A549 (cell line): ENCODE measurements at regions not wholly inside any gene's neighbourhood (a gene's known extent, or its start where the extent isn't known, plus 50 kb on each side); places are given as distances from the start of the nearest gene placed in this dataset.

Source experiments
- CBX2 ChIP-seq: fragments of 200-600 bp; sonication (generic); IDR thresholded peaks from 2 replicates; pipeline ENCODE4 v1.6.1; 2016; ENCODE audit warnings: low read depth, mild to moderate bottlenecking, borderline replicate concordance
- EP300 ChIP-seq, 2 experiments: fragments of >200 bp; sonication (Bioruptor Twin); formaldehyde crosslinking; IDR thresholded peaks; 2 replicates in 1 of 2; 3 replicates in 1 of 2; pipeline ENCODE4 v1.6.1; 2016 to 2017
- JUNB ChIP-seq: fragments of >200 bp; sonication (Bioruptor Twin); formaldehyde crosslinking; IDR thresholded peaks from 2 replicates; pipeline ENCODE4 v1.6.1; 2016
- TF ChIP-seq, protein P1 (sequence below): fragments of >200 bp; sonication (Bioruptor Twin); formaldehyde crosslinking; IDR thresholded peaks from 3 replicates; pipeline ENCODE4 v1.5.1; 2016

DNA sequence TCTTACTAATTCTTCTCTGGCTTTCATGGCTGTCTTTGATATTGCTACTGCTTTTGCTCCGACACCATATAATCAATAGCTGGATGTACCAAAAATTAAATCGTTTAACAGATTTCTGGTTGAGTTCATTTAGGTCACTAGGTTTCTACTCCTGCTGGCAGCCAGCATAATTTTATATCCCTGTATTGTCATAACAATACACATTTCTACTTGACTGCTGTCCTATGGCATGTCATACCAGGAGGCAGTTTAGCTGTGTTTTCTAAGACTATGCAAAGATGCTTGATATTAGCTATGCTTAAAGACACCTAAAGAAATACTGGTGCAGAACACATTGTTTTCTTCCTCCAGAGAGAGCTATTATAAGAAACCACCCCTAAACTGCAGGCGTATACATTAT, 337.2 kb upstream of the CDH6 start:
- TF ChIP-seq CBX2 (no peak), JUNB (no peak), EP300 (IDR thresholded peaks at IDR 0.05) (no peak)
- TF ChIP-seq, protein P1, sequence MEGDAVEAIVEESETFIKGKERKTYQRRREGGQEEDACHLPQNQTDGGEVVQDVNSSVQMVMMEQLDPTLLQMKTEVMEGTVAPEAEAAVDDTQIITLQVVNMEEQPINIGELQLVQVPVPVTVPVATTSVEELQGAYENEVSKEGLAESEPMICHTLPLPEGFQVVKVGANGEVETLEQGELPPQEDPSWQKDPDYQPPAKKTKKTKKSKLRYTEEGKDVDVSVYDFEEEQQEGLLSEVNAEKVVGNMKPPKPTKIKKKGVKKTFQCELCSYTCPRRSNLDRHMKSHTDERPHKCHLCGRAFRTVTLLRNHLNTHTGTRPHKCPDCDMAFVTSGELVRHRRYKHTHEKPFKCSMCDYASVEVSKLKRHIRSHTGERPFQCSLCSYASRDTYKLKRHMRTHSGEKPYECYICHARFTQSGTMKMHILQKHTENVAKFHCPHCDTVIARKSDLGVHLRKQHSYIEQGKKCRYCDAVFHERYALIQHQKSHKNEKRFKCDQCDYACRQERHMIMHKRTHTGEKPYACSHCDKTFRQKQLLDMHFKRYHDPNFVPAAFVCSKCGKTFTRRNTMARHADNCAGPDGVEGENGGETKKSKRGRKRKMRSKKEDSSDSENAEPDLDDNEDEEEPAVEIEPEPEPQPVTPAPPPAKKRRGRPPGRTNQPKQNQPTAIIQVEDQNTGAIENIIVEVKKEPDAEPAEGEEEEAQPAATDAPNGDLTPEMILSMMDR: no peak
